SU-DHL-6 (cell line): ENCODE measurements at regions not wholly inside any gene's neighbourhood (a gene's known extent, or its start where the extent isn't known, plus 50 kb on each side); places are given as distances from the start of the nearest gene placed in this dataset.

Experiments
- H2AFZ ChIP-seq: fragments of 200-600 bp; sonication (generic); 2 replicates; pipeline ENCODE4 v1.6.1; 2014; ENCODE audit warnings: low read depth, mild to moderate bottlenecking, moderate library complexity, mixed read lengths, antibody characterized with exemption, low read length; ENCODE audit not compliant: severe bottlenecking
- H3F3A ChIP-seq: fragments of 200-600 bp; shearing (Covaris generic); 2 replicates; pipeline ENCODE4 v1.6.0; 2016; ENCODE audit warnings: antibody characterized with exemption, mild to moderate bottlenecking; ENCODE audit not compliant: insufficient read depth
- H3K27ac ChIP-seq: fragments of 200-600 bp; sonication (generic); 2 replicates; pipeline ENCODE4 v1.5.1; 2016; ENCODE audit warnings: low read depth, mild to moderate bottlenecking, low read length, moderate library complexity, mixed read lengths
- H3K27me3 ChIP-seq: fragments of 200-600 bp; sonication (generic), shearing (Covaris generic); 2 replicates; pipeline ENCODE4 v1.6.0; 2014; ENCODE audit warnings: mild to moderate bottlenecking, low read length
- H3K36me3 ChIP-seq: fragments of 200-600 bp; sonication (generic); 2 replicates; pipeline ENCODE4 v1.6.1; 2014; ENCODE audit warnings: mild to moderate bottlenecking, low read length, mixed read lengths
- H3K4me2 ChIP-seq: fragments of 300-600, 200-600 bp; shearing (Covaris generic), sonication (generic); 2 replicates; pipeline ENCODE4 v1.6.0; 2014; ENCODE audit warnings: low read length, low read depth, mild to moderate bottlenecking; ENCODE audit not compliant: poor library complexity, severe bottlenecking
- H3K4me3 ChIP-seq: fragments of 200-600 bp; sonication (generic); 2 replicates; pipeline ENCODE4 v1.5.1; 2014; ENCODE audit warnings: antibody characterized with exemption, low read length, mild to moderate bottlenecking, mixed read lengths; ENCODE audit not compliant: insufficient read depth, poor library complexity, severe bottlenecking
- H3K79me2 ChIP-seq: fragments of 200-600 bp; sonication (generic); 2 replicates; pipeline ENCODE4 v1.6.1; 2014; ENCODE audit warnings: mild to moderate bottlenecking, low read length, moderate library complexity; ENCODE audit not compliant: insufficient read depth
- H3K9ac ChIP-seq: fragments of 200-600 bp; sonication (generic); 2 replicates; pipeline ENCODE4 v1.7.0; 2014; ENCODE audit warnings: mild to moderate bottlenecking, low read length
- H3K9me2 ChIP-seq: fragments of 200-600 bp; sonication (generic); replicated peaks from 2 replicates; pipeline ENCODE4 v1.6.1; 2014; ENCODE audit warnings: low read length; ENCODE audit not compliant: insufficient read depth
- H3K9me3 ChIP-seq: fragments of 200-600 bp; sonication (generic); 2 replicates; pipeline ENCODE4 v1.6.1; 2014; ENCODE audit warnings: low read length, mixed read lengths; ENCODE audit not compliant: insufficient read depth
- H4K20me1 ChIP-seq: fragments of 200-600 bp; sonication (generic); 2 replicates; pipeline ENCODE4 v1.6.1; 2014; ENCODE audit warnings: low read depth, mild to moderate bottlenecking, antibody characterized with exemption, low read length, moderate library complexity, mixed read lengths
- CTCF ChIP-seq: fragments of 200-600 bp; sonication (generic); IDR thresholded peaks from one replicate; pipeline ENCODE4 v1.5.1; 2017; ENCODE audit warnings: antibody characterized with exemption, mild to moderate bottlenecking, low read length, moderate library complexity; ENCODE audit not compliant: insufficient read depth, poor library complexity, severe bottlenecking
- EZH2phosphoT487 ChIP-seq: fragments of 200-600 bp; sonication (generic), shearing (Covaris generic); conservative IDR thresholded peaks from 2 replicates; pipeline ENCODE4 v1.6.1; 2018; ENCODE audit warnings: mild to moderate bottlenecking, antibody characterized with exemption, low read length, moderate library complexity, mixed read lengths

- H3K27ac ChIP-seq, result no peak overlapping the region
- H2AFZ ChIP-seq, result no peak overlapping the region
- no peaks in the 10 kb centered on the region for H3K79me2 ChIP-seq
- H3K9me3 ChIP-seq, result no peaks in the 10 kb centered on the region
- no peaks in the 10 kb centered on the region for H3F3A ChIP-seq
- H3K36me3 ChIP-seq, result no peaks in the 10 kb centered on the region
- H3K4me3 ChIP-seq, result no peak overlapping the region
- H3K4me2 ChIP-seq, result no peak overlapping the region
- H4K20me1 ChIP-seq, result no peaks in the 10 kb centered on the region
- TF ChIP-seq CTCF (no peak), EZH2phosphoT487 (no peak)
- H3K27me3 ChIP-seq, result no peaks in the 10 kb centered on the region
- no peaks in the 10 kb centered on the region for H3K9me2 ChIP-seq
- H3K9ac ChIP-seq, result no peak overlapping the region
Measured at GRCh38 chr17:68698746-68699145, 97.6 kb upstream of the FAM20A start.

- no peaks in the 10 kb centered on the region for H3K79me2 ChIP-seq
- H2AFZ ChIP-seq, result no peak overlapping the region
- no peak overlapping the region for H3K9ac ChIP-seq
- H3K4me3 ChIP-seq, result no peak overlapping the region
- no peaks in the 10 kb centered on the region for H4K20me1 ChIP-seq
- H3K9me3 ChIP-seq, result no peaks in the 10 kb centered on the region
- H3K27me3 ChIP-seq, result no peaks in the 10 kb centered on the region
- no peak overlapping the region for H3K4me2 ChIP-seq
- H3K9me2 ChIP-seq, result no peaks in the 10 kb centered on the region
- no peak for TF ChIP-seq CTCF
- no peaks in the 10 kb centered on the region for H3F3A ChIP-seq
- no peak overlapping the region for H3K27ac ChIP-seq
- no peaks in the 10 kb centered on the region for H3K36me3 ChIP-seq
Measured at GRCh38 chr17:68697850-68698361, 96.7 kb upstream of the FAM20A start.

GRCh38 chr17:68695659-68696058, 94.5 kb upstream of the FAM20A start:
- Histone ChIP-seq H3K27ac (no peak overlapping the region), H3F3A (no peaks in the 10 kb centered on the region), H4K20me1 (no peaks in the 10 kb centered on the region), H3K4me3 (no peak overlapping the region), H3K9me3 (no peaks in the 10 kb centered on the region), H3K4me2 (no peak overlapping the region), H3K9ac (no peak overlapping the region), H3K9me2 (no peaks in the 10 kb centered on the region), H3K79me2 (no peaks in the 10 kb centered on the region), H3K27me3 (no peaks in the 10 kb centered on the region), H3K36me3 (no peaks in the 10 kb centered on the region), H2AFZ (no peak overlapping the region)
- TF ChIP-seq EZH2phosphoT487 (no peak), CTCF (no peak)
